Endothelial cell of umbilical vein (primary cell): ENCODE measurements at regions not wholly inside any gene's neighbourhood (a gene's known extent, or its start where the extent isn't known, plus 50 kb on each side); places are given as distances from the start of the nearest gene placed in this dataset.

Source experiments
- EZH2 ChIP-seq: IDR thresholded peaks from 2 replicates; pipeline ENCODE4 v1.6.1; 2012; ENCODE audit warnings: borderline replicate concordance, low read depth, mild to moderate bottlenecking, moderate library complexity, low read length, inconsistent platforms; ENCODE audit not compliant: severe bottlenecking
- FOS ChIP-seq: IDR thresholded peaks from 2 replicates; pipeline ENCODE4 v1.6.1; 2011; ENCODE audit warnings: mild to moderate bottlenecking, low read length, moderate library complexity, borderline replicate concordance; ENCODE audit not compliant: insufficient read depth
- GATA2 ChIP-seq: IDR thresholded peaks from 2 replicates; pipeline ENCODE4 v1.7.0; 2011; ENCODE audit warnings: low read depth, mild to moderate bottlenecking, moderate library complexity, mixed read lengths, low read length; ENCODE audit not compliant: insufficient read length, insufficient read depth
- JUN ChIP-seq: IDR thresholded peaks from 2 replicates; pipeline ENCODE4 v1.6.1; 2011; ENCODE audit warnings: borderline replicate concordance, low read depth; ENCODE audit not compliant: insufficient read length, insufficient read depth
- POLR2A ChIP-seq: IDR thresholded peaks from 2 replicates; pipeline ENCODE4 v1.6.1; 2012; ENCODE audit warnings: low read depth, mild to moderate bottlenecking, control low read depth, low read length
- POLR2AphosphoS5 ChIP-seq: IDR thresholded peaks from 2 replicates; pipeline ENCODE4 v1.6.1; 2012; ENCODE audit warnings: low read depth, mild to moderate bottlenecking, control low read depth, low read length, moderate library complexity; ENCODE audit not compliant: insufficient read depth
- TF ChIP-seq, protein P1 (sequence below): IDR thresholded peaks from 2 replicates; pipeline ENCODE4 v1.6.1; 2011; ENCODE audit not compliant: insufficient read depth, insufficient read length
- TF ChIP-seq, protein P2 (sequence below), 2 donors: IDR thresholded peaks; 1 replicate in 1 of 2; 2 replicates in 1 of 2; pipeline ENCODE4 v1.5.1; 2011; ENCODE audit warnings: low read length in 2 of 2, mild to moderate bottlenecking in 2 of 2, moderate library complexity in 2 of 2, control low read depth in 1 of 2, inconsistent platforms in 1 of 2, low read depth in 1 of 2; ENCODE audit not compliant: insufficient read depth in 1 of 2; ENCODE audit errors: extremely low read depth in 1 of 2

DNA sequence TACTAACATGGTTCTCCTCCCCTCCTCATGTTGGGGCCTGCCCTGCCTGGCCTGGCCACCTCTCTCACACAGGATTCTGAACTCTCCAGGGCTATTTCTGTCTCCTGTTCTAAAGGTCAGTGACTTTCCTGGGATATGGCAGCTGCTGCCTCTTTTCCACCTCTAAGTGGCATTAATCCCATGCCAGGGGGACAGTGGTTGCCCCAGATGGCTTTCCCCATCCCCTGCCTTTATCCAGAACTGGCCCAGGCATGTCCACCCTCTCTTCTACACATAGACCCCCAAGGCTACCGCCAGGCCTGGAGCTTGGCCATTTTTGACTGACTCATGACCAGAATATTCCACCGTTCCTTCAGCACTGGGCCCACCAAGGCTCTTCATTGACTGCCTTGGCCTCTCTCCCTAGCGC lies 90.4 kb downstream of the IRF2BPL start:
- TF ChIP-seq FOS (no peak), EZH2 (no peak), POLR2AphosphoS5 (no peak), POLR2A (no peak), GATA2 (no peak), JUN (no peak)
- TF ChIP-seq, protein P1, sequence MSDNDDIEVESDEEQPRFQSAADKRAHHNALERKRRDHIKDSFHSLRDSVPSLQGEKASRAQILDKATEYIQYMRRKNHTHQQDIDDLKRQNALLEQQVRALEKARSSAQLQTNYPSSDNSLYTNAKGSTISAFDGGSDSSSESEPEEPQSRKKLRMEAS, result no peak
- TF ChIP-seq, protein P2, sequence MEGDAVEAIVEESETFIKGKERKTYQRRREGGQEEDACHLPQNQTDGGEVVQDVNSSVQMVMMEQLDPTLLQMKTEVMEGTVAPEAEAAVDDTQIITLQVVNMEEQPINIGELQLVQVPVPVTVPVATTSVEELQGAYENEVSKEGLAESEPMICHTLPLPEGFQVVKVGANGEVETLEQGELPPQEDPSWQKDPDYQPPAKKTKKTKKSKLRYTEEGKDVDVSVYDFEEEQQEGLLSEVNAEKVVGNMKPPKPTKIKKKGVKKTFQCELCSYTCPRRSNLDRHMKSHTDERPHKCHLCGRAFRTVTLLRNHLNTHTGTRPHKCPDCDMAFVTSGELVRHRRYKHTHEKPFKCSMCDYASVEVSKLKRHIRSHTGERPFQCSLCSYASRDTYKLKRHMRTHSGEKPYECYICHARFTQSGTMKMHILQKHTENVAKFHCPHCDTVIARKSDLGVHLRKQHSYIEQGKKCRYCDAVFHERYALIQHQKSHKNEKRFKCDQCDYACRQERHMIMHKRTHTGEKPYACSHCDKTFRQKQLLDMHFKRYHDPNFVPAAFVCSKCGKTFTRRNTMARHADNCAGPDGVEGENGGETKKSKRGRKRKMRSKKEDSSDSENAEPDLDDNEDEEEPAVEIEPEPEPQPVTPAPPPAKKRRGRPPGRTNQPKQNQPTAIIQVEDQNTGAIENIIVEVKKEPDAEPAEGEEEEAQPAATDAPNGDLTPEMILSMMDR (IDR thresholded peaks at IDR 0.05; ENCODE audit: extremely low read depth in 1 of 2, insufficient read depth in 1 of 2, low read depth in 1 of 2, low read length in 2 of 2), result no peak
